GM19372 (cell line): ENCODE measurements at regions not wholly inside any gene's neighbourhood (a gene's known extent, or its start where the extent isn't known, plus 50 kb on each side); places are given as distances from the start of the nearest gene placed in this dataset.

ENCODE experiments used
- ATAC-seq: cut with Tn5 transposase; IDR thresholded peaks from one replicate; pipeline ENCODE4 v1.9.1; 2021; ENCODE audit warnings: mild to moderate bottlenecking, low read depth, moderate library complexity; ENCODE audit not compliant: unreplicated experiment

DNA sequence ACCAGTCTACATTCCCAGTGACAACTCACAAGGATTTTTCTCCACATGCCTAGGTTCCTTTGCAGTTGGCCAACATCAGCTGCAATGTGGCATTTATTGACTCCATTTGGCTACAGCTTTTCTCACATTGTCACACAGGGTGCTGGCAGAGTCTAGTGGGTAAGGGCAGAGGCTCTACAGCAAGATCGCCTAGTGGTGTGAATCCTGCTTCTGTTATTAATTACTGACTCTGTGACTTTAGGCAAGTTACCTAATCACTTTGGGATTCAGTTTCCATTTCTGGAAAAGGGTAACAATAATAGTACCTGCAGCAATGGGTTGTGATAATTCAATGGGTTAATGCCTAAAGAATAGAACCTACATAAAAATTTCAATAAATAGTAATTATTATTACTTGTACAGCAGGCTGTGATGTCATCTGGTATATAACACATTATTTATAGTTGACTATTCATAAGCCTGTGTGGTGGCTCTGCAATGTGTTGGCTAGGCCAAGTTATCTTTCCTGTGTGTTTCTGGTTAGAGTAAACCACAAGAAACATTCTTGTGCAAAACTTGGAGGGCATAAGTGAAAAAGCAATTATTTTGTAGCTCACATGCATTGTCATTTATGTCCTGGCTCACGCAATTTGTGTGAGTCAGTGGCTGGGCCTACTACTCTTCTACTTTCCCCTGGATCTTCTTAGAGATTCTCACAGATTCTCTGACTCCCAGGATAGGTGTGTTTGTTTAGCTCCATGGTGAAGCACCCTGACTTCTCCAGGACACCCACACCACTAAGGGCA, 59.5 kb downstream of the PTGS2 start:
- no peak for ATAC-seq

DNA sequence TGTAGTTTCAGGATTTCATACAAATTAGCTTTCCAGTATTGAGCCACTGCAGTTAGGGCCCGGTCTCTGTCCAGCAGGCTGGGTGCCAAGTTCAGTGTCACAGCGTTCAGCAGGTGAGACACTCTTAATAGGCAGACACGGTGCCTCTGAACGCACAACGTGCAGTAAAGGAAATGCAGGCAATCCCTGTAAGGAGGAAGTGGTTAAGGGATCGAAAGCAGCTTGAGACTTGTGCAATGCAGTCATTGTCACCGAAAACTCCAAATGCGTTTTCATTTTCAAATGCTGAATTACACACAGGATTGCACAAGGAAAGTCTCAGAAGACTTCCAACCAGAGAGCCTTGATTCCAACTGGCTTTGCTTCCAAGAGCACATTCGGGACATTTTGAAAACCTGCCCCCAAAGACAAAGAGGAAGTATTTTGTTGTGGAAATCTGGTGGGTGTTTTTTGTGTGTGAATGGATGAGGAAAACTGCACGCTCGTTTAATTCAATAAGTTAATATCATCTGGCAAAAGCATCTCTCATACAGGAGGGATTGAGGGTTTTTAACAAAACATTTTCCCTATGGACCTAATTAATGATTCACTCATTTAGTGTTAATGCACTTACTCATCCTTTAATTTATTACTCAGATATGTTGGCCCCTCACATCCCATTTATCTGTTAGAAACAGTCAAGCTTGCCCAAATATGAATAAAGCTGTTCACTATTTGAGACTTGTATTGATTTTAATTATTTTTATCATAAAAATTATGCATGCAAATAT, 61.6 kb downstream of the PTGS2 start:
- peak; percentile 100 for ATAC-seq

DNA sequence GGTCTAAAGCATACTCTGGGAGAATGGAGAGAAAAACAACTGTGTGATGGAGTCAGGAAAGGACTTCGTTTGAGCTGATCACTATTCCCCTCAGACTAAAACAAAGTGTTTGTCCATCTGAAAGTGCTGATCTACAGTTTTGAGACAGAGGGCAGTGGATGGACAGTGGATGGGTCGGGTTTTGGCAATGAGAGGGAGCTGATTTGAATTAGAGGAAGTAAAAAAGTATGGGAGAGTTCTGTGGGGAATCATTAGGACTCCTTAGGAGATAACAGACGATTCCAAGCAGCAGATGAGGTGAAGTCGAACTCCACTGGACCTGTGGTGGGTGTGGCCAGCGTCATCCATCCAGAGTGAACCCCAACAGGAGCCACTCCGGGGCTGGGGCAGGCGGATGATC, 62.3 kb downstream of the PTGS2 start:
- no peak for ATAC-seq

DNA sequence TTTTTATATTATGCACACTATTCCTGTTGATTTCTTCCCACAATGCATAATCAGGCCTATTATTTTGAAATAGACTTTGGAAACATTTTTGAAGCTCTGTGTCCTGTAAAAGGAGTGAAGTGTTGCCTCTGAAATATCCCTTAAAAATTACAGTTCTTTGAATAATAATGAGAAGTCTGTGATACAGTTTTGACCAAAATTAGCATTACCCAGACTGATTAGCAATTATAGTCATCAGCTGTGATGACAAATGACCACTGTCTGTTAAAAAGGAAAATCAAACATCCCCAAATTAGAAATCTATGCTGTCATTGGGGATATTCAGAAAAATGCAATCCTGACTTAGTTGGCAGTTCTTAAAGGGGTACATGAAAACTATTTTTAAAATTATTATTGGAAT, 63.7 kb downstream of the PTGS2 start:
- no peak for ATAC-seq

DNA sequence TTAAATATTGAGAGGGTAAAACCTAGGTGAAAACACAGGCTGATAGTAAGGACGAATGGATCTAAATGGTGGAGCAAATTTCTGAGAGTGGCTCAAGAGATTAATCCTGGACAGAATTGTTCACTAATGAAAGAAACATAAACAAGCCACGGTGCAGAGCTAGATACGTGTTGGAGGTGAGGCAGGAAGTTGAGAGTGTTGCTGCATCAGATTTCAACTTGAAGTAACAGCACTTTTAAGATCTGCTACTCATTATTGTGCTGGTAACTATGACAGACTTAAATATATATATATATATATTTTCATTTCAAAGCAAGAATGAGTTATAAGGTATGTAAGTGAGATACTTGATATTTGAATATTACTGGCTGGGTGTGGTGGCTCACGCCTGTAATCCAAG, 64.9 kb downstream of the PTGS2 start:
- ATAC-seq: no peak

DNA sequence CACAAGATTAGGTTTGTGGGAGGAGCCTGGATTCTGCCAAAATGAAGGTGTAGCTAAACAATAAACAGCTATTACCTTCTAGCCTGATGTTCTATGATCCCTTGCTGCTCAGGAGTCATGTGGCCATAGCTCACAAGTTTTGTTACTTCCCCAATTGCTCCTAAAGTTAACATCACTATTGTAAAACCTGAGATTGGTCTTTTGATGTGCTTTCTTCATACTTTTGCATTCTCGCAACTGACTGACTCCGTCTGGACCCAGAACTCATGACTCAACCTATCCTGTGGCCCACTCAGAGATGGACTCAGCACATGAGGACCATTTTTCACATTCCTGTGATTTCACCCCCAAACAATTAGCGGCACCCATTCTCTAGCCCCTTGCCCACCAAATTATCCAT, 69.1 kb downstream of the PTGS2 start:
- ATAC-seq: no peak

GRCh38 chr1:186609183-186609582, 71.0 kb downstream of the PTGS2 start:
- ATAC-seq: no peak

GRCh38 chr1:186605762-186606350, 74.4 kb downstream of the PTGS2 start:
- ATAC-seq: peak; percentile 71

GRCh38 chr1:186595969-186596368, 84.3 kb downstream of the PTGS2 start:
- ATAC-seq: no peak

GRCh38 chr1:186578325-186579016, 101.8 kb downstream of the PTGS2 start:
- ATAC-seq: no peak

DNA sequence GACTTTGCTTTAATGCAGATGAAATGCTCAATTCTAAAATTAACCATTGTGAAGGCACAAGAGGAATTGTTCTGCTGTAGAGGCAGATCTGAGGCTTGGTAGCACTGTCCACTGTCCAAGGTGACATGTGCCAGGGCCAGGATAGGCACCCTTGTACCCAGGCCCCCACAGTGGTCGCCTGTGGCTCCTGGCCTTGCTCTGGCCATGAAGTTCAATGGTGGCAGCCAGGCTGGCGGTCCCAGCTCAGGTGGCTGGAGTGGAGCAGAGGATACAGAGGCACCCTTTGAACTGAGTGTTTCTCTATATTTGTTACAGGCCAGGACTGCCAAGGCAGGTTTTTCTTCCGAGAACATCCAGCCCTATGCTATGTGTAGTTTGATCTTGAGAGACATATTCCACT, 102.6 kb downstream of the PTGS2 start:
- no peak for ATAC-seq

DNA sequence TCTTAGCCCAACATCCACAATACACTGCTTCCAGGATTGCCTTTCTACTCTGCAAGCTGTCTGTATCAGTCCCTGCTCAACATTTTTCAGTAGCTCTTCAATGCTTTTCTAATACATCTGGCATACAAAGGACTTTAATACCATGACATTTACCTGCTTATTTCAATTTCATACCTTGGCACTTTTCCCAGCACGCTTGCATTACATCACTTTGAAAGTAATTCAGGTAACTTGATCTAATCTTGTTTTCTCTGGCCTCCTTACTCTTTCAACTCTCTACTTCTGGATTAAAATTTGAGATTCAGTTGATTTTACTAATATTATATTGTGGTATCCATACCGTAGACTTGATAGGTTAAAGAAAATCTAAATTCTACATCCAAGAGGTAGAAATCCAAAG, 103.0 kb downstream of the PTGS2 start:
- no peak for ATAC-seq

DNA sequence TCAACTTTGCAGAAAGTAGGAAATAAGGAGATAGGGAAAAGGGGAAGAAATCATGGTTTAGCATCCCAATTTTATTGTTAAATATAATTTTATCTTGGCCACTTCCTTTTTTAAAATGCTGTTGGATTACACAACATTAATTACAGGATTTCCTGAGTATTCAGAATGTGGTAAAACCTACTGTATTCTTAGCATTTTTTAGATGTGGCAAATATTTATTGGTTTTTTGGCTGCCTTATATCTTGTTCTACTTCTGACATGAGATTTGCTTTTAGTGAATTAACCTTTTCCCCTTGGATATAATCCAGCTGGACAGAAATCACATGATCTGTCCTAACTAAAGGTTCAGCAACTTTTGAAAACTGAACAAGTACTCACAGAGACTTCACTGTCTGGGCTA, 104.9 kb downstream of the PTGS2 start:
- ATAC-seq: no peak

- no peak for ATAC-seq
Observed at GRCh38 chr1:186574926-186575325, 105.3 kb downstream of the PTGS2 start.

DNA sequence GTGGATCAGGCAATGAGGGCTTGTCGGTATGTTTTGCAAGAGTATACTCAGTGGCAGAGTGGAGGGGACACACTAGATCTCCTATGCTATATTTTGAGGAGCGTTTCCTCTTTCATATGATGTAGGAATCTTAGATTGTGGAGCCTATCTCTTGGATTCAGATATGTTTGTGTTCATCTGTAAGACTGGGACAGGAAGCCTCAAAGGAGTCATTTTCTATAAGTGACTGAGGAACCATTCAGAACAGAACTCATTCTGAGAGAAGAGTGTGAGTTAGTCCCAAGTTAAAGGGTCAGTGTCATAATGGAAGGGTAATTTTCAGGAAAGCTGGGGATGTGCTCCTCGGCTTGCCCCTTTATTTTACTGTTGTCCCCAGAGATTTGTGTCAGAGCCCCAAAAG, 107.7 kb downstream of the PTGS2 start:
- ATAC-seq: no peak

- no peak for ATAC-seq
Observed at GRCh38 chr1:186571771-186572170, 108.5 kb downstream of the PTGS2 start.

GRCh38 chr1:186569856-186570255, 108.9 kb upstream of the PDC start:
- no peak for ATAC-seq

DNA sequence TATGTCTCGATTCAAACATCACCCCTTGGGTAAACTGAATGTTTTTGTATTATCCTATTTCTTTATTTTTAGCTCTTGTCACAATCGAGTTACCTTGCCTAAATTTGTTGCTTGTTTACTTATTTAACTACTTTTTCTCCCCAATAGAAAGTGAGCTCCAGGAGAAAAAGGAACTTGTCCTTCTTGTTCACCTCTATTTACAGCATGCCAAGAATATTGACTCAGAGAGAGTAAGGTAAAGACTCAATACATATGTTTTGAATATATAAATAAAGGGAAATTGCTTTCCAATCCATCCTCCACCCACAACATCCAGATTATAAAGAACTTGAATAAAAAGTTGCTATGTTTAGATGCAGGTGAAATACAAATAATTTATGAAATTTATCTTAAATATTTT, 107.3 kb upstream of the PDC start:
- no peak for ATAC-seq

GRCh38 chr1:186566140-186566855, 105.4 kb upstream of the PDC start:
- ATAC-seq: no peak

- no peak for ATAC-seq
Observed at GRCh38 chr1:186564582-186564981, 103.7 kb upstream of the PDC start.
